ENCODE measurements at regions not wholly inside any gene's neighbourhood (a gene's known extent, or its start where the extent isn't known, plus 50 kb on each side); places are given as distances from the start of the nearest gene placed in this dataset.
"Not testable (repeated sequence)": the region's sequence is repeated elsewhere in the genome, so short reads cannot be mapped to it uniquely, and the experiment has no call there.

GRCh38 chr2:65600351-65600750 is 168.0 kb upstream of the SPRED2 start:
- H2BK120ac ChIP-seq (ENCODE audit: low read depth, low read length); H2BK5ac ChIP-seq (ENCODE audit: low read depth, low read length, poor library complexity, severe bottlenecking); H3K9ac ChIP-seq (ENCODE audit: low read depth, low read length); H3K56ac ChIP-seq (ENCODE audit: extremely low read depth, insufficient read depth, low read length); H4K20me1 ChIP-seq (ENCODE audit: insufficient read depth, low read length); H3K14ac ChIP-seq (replicated peaks; ENCODE audit: low read depth, low read length); H2AFZ ChIP-seq (replicated peaks; ENCODE audit: low read length, poor library complexity); H3K9me3 ChIP-seq (ENCODE audit: control insufficient read depth, insufficient read depth, low read length); H3K4me3 ChIP-seq (ENCODE audit: insufficient read depth, low read depth, low read length); H3K27ac ChIP-seq (ENCODE audit: insufficient read depth, low read length); dilution Hi-C loops (cut with HindIII; ENCODE audit: low sequenced_read_pairs, unreplicated experiment); DNase-seq; H3K4me1 ChIP-seq (ENCODE audit: control insufficient read depth, insufficient read depth, low read length); ATAC-seq (ENCODE audit: low read depth); BruUV-seq (replicated peaks); H3K23ac ChIP-seq (ENCODE audit: low read depth, low read length); in situ Hi-C loops (cut with MboI; ENCODE audit: low sequenced_read_pairs); H4K91ac ChIP-seq (ENCODE audit: insufficient read depth, low read depth, low read length); H3K36me3 ChIP-seq (ENCODE audit: control insufficient read depth, insufficient read depth, low read length); intact Hi-C loops (cut with micrococcal nuclease); H3K4ac ChIP-seq (ENCODE audit: low read depth, low read length); H2AK5ac ChIP-seq (ENCODE audit: low read depth, low read length); H3K9me1 ChIP-seq (ENCODE audit: insufficient read depth, low read length); H4K5ac ChIP-seq (ENCODE audit: low read depth, low read length); H3K79me1 ChIP-seq (ENCODE audit: low read depth in 1 of 2, low read length in 2 of 2); H2BK15ac ChIP-seq (ENCODE audit: low read depth, low read length); H3K4me2 ChIP-seq (ENCODE audit: low read depth, low read length); H3K27me3 ChIP-seq (ENCODE audit: control insufficient read depth, insufficient read depth, low read length); H2BK20ac ChIP-seq (ENCODE audit: low read depth, low read length); H2AK9ac ChIP-seq (replicated peaks; ENCODE audit: low read depth, low read length, poor library complexity); POLR2A ChIA-PET (ENCODE audit: unreplicated experiment); H3K18ac ChIP-seq (ENCODE audit: low read depth, low read length); H4K8ac ChIP-seq (ENCODE audit: low read depth in 2 of 2, low read length in 2 of 2); CTCF ChIA-PET: not testable (repeated sequence)
- WGBS, 2 experiments (ENCODE audit: extremely low coverage in 2 of 2, insufficient read length in 1 of 2) = no CpG with 5 or more reads among the region's 26 CpGs

Data from IMR-90 (cell line).